ENCODE measurements at regions not wholly inside any gene's neighbourhood (a gene's known extent, or its start where the extent isn't known, plus 50 kb on each side); places are given as distances from the start of the nearest gene placed in this dataset.
A peak's percentile ranks its signal among the peaks of the same experiment; 100 is the strongest.

DNA sequence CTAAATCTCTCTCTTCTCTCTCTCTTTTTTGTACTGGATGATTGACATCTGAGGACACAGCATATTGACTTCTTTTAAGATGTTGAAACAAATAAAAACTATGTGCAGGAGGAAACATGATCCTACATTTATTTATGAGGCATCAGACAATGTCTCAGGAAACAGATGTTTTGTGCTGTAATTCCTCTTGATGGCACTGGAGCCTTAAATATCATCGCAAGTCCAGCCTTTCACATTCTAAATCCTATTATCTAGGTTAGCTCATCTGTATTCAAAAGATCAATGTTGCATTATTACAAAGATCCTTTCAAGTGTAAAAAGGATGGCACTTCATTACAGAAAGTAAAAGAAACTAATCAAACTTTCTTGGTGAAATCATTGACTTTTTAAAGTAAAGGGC is 63.9 kb downstream of the MAT2B start:
- H3K4me3 ChIP-seq: no peak overlapping the region
- no peaks in the 10 kb centered on the region for H3K9me3 ChIP-seq
- TF ChIP-seq, protein P1, sequence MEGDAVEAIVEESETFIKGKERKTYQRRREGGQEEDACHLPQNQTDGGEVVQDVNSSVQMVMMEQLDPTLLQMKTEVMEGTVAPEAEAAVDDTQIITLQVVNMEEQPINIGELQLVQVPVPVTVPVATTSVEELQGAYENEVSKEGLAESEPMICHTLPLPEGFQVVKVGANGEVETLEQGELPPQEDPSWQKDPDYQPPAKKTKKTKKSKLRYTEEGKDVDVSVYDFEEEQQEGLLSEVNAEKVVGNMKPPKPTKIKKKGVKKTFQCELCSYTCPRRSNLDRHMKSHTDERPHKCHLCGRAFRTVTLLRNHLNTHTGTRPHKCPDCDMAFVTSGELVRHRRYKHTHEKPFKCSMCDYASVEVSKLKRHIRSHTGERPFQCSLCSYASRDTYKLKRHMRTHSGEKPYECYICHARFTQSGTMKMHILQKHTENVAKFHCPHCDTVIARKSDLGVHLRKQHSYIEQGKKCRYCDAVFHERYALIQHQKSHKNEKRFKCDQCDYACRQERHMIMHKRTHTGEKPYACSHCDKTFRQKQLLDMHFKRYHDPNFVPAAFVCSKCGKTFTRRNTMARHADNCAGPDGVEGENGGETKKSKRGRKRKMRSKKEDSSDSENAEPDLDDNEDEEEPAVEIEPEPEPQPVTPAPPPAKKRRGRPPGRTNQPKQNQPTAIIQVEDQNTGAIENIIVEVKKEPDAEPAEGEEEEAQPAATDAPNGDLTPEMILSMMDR (IDR thresholded peaks at IDR 0.05): peak in 1 of 5 experiments; percentile 4
- TF ChIP-seq POLR2AphosphoS5 (IDR thresholded peaks at IDR 0.05) (no peak), POLR2A (IDR thresholded peaks at IDR 0.05) (no peak), EP300 (IDR thresholded peaks at IDR 0.05; ENCODE audit: low read depth) (no peak)
- no peaks in the 10 kb centered on the region for H3K36me3 ChIP-seq
- intact Hi-C loops (cut with DNase I; ENCODE audit: low total_unique reads): no loop called here
- peaks cover 6 to 21% (median 12%) of the 10 kb centered on the region in 4 donors for H3K4me1 ChIP-seq
- H3K27ac ChIP-seq: no peak overlapping the region
- in situ Hi-C loops (cut with MboI; ENCODE audit: low pct_ligation_motif_present in 1 of 4, low pct_unique_long_range_greater_than_20kb in 1 of 4, low sequenced_read_pairs in 3 of 4): loop anchor here (5.0 to 25.0 kb wide), 5 partner anchors 443 to 1643 kb away; no protein-coding TSS in a partner anchor
- DNase-seq: no peak
- WGBS, 2 donors (ENCODE audit: low coverage in 1 of 2): 53 to 76% methylated on average over 1 of the region's 1 CpG
- peaks cover 43% of the 10 kb centered on the region for H3K27me3 ChIP-seq

- in situ Hi-C loops (cut with MboI; ENCODE audit: low pct_ligation_motif_present in 1 of 4, low pct_unique_long_range_greater_than_20kb in 1 of 4, low sequenced_read_pairs in 3 of 4): loop anchor here (25.0 kb wide), 3 partner anchors 441 to 1641 kb away; no protein-coding TSS in a partner anchor
Observed at GRCh38 chr5:163571744-163572143, 66.3 kb downstream of the MAT2B start.

GRCh38 chr5:163574472-163575440 is 69.3 kb downstream of the MAT2B start:
- Histone ChIP-seq H3K4me1 (peaks cover 0 to 7% (median 3%) of the 10 kb centered on the region in 4 donors), H3K9me3 (no peaks in the 10 kb centered on the region), H3K27ac (no peak overlapping the region), H3K27me3 (no peaks in the 10 kb centered on the region), H3K4me3 (no peak overlapping the region), H3K36me3 (no peaks in the 10 kb centered on the region)
- in situ Hi-C loops (cut with MboI; ENCODE audit: low pct_ligation_motif_present in 1 of 4, low pct_unique_long_range_greater_than_20kb in 1 of 4, low sequenced_read_pairs in 3 of 4): loop anchor here (25.0 kb wide), 3 partner anchors 438 to 1638 kb away; no protein-coding TSS in a partner anchor
- 68 to 80% methylated on average over 5 of the region's 5 CpGs for WGBS, 2 donors (ENCODE audit: low coverage in 1 of 2)
- no peak for DNase-seq
- TF ChIP-seq EP300 (IDR thresholded peaks at IDR 0.05; ENCODE audit: low read depth) (no peak), POLR2A (IDR thresholded peaks at IDR 0.05) (no peak), POLR2AphosphoS5 (IDR thresholded peaks at IDR 0.05) (no peak)
- TF ChIP-seq, protein P1 (IDR thresholded peaks at IDR 0.05): no peak
- intact Hi-C loops (cut with DNase I; ENCODE audit: low total_unique reads): loop anchor here (5.0 kb wide), 1 partner anchor 923 kb away; no protein-coding TSS in a partner anchor

More at GRCh38 chr5:163571744-163572143, 66.3 kb downstream of the MAT2B start:
- Histone ChIP-seq H3K4me3 (no peak overlapping the region), H3K9me3 (no peaks in the 10 kb centered on the region), H3K27me3 (peaks cover 19% of the 10 kb centered on the region), H3K4me1 (peaks cover 0 to 6% (median 0%) of the 10 kb centered on the region in 4 donors), H3K27ac (no peak overlapping the region), H3K36me3 (no peaks in the 10 kb centered on the region)
- intact Hi-C loops (cut with DNase I; ENCODE audit: low total_unique reads): no loop called here
- no peak for DNase-seq
- WGBS, 2 donors (ENCODE audit: low coverage in 1 of 2): 31 to 40% methylated on average over 2 to 3 of the region's 3 CpGs
- TF ChIP-seq POLR2AphosphoS5 (IDR thresholded peaks at IDR 0.05): peak in 1 of 3 donors; percentile 21
- no peak for TF ChIP-seq EP300 (IDR thresholded peaks at IDR 0.05; ENCODE audit: low read depth)
- TF ChIP-seq, protein P1 (IDR thresholded peaks at IDR 0.05): no peak
- no peak for TF ChIP-seq POLR2A (IDR thresholded peaks at IDR 0.05)

- WGBS, 2 donors (ENCODE audit: low coverage in 1 of 2): 28 to 40% methylated on average over 5 of the region's 5 CpGs
- intact Hi-C loops (cut with DNase I; ENCODE audit: low total_unique reads) (loop anchor here (5.0 kb wide), 1 partner anchor 919 kb away; no protein-coding TSS in a partner anchor), in situ Hi-C loops (cut with MboI; ENCODE audit: low pct_ligation_motif_present in 1 of 4, low pct_unique_long_range_greater_than_20kb in 1 of 4, low sequenced_read_pairs in 3 of 4) (no loop called here)
- Histone ChIP-seq H3K9me3 (no peaks in the 10 kb centered on the region), H3K4me3 (no peak overlapping the region), H3K4me1 (peaks cover 0 to 17% (median 4%) of the 10 kb centered on the region in 4 donors), H3K36me3 (no peaks in the 10 kb centered on the region), H3K27me3 (no peaks in the 10 kb centered on the region), H3K27ac (no peak overlapping the region)
- TF ChIP-seq, protein P1 (IDR thresholded peaks at IDR 0.05): no peak
- TF ChIP-seq EP300 (IDR thresholded peaks at IDR 0.05; ENCODE audit: low read depth): no peak
- DNase-seq: no peak
Observed at GRCh38 chr5:163578652-163579051, 73.2 kb downstream of the MAT2B start.

Data from transverse colon (tissue), 4 donors.